IMR-90 (cell line): ENCODE measurements at regions not wholly inside any gene's neighbourhood (a gene's known extent, or its start where the extent isn't known, plus 50 kb on each side); places are given as distances from the start of the nearest gene placed in this dataset.

Experiments used
- ATAC-seq: fragments of 200-7000 bp; cut with Tn5 transposase; 2 replicates; pipeline ENCODE4 v1.9.1; 2020; ENCODE audit warnings: low read depth, mild to moderate bottlenecking, moderate library complexity
- BruUV-seq: library from RNA; stranded (reverse); fragments of 400-500 nt; replicated peaks from 2 replicates; lab custom pipeline; 2021; lab: Mats Ljungman, UMichigan
- CTCF ChIA-PET: fragments of 300-600 bp; formaldehyde crosslinking; extraction: SDS; loops from one replicate; lab custom pipeline; 2021; ENCODE audit warnings: antibody characterized with exemption; lab: Yijun Ruan, JAX
- POLR2A ChIA-PET: fragments of 300-600 bp; sonication (Branson Sonifier 250); formaldehyde crosslinking; loops from one replicate; lab custom pipeline; 2022; ENCODE audit warnings: antibody characterized with exemption; ENCODE audit not compliant: unreplicated experiment; lab: Charles Lee
- DNase-seq: peaks from one replicate; pipeline ENCODE4 v3.0.0; 2013
- H2AFZ ChIP-seq: replicated peaks from 2 replicates; pipeline ENCODE3; 2013; ENCODE audit warnings: low read length, mild to moderate bottlenecking; ENCODE audit not compliant: poor library complexity
- H2AK5ac ChIP-seq: 2 replicates; pipeline ENCODE4 v1.6.1; 2013; ENCODE audit warnings: low read depth, low read length, inconsistent platforms
- H2AK9ac ChIP-seq: replicated peaks from 2 replicates; pipeline ENCODE3; 2013; ENCODE audit warnings: mild to moderate bottlenecking, low read depth, low read length, moderate library complexity; ENCODE audit not compliant: poor library complexity
- H2BK120ac ChIP-seq: 2 replicates; pipeline ENCODE4 v1.6.1; 2013; ENCODE audit warnings: low read depth, low read length, inconsistent platforms
- H2BK15ac ChIP-seq: 3 replicates; pipeline ENCODE4 v1.6.1; 2013; ENCODE audit warnings: low read depth, low read length, inconsistent platforms
- H2BK20ac ChIP-seq: 2 replicates; pipeline ENCODE4 v1.6.1; 2013; ENCODE audit warnings: low read depth, mild to moderate bottlenecking, inconsistent platforms, low read length, moderate library complexity
- H2BK5ac ChIP-seq: 2 replicates; pipeline ENCODE4 v1.6.1; 2013; ENCODE audit warnings: mild to moderate bottlenecking, low read depth, low read length, inconsistent platforms; ENCODE audit not compliant: poor library complexity, severe bottlenecking
- H3K14ac ChIP-seq: replicated peaks from 2 replicates; pipeline ENCODE4 v1.6.1; 2013; ENCODE audit warnings: low read depth, low read length, inconsistent platforms
- H3K18ac ChIP-seq: 2 replicates; pipeline ENCODE4 v1.6.1; 2013; ENCODE audit warnings: low read depth, low read length, control low read depth
- H3K23ac ChIP-seq: 2 replicates; pipeline ENCODE4 v1.6.1; 2013; ENCODE audit warnings: low read depth, low read length, inconsistent platforms
- H3K27ac ChIP-seq: 2 replicates; pipeline ENCODE4 v1.5.1; 2013; ENCODE audit warnings: mild to moderate bottlenecking, control low read depth, low read length; ENCODE audit not compliant: insufficient read depth
- H3K27me3 ChIP-seq: 2 replicates; pipeline ENCODE4 v1.6.1; 2013; ENCODE audit warnings: low read length; ENCODE audit not compliant: control insufficient read depth, insufficient read depth
- H3K36me3 ChIP-seq: 2 replicates; pipeline ENCODE4 v1.6.1; 2013; ENCODE audit warnings: low read length, mixed read lengths; ENCODE audit not compliant: control insufficient read depth, insufficient read depth
- H3K4ac ChIP-seq: 2 replicates; pipeline ENCODE4 v1.6.1; 2013; ENCODE audit warnings: low read depth, low read length, inconsistent platforms
- H3K4me1 ChIP-seq: 2 replicates; pipeline ENCODE4 v1.6.1; 2013; ENCODE audit warnings: low read length, mixed read lengths; ENCODE audit not compliant: control insufficient read depth, insufficient read depth
- H3K4me2 ChIP-seq: 2 replicates; pipeline ENCODE4 v1.6.1; 2013; ENCODE audit warnings: low read depth, mild to moderate bottlenecking, control low read depth, low read length, moderate library complexity
- H3K4me3 ChIP-seq: 2 replicates; pipeline ENCODE4 v1.5.1; 2013; ENCODE audit warnings: low read depth, mild to moderate bottlenecking, control low read depth, low read length, moderate library complexity; ENCODE audit not compliant: insufficient read depth
- H3K56ac ChIP-seq: 2 replicates; pipeline ENCODE4 v1.6.1; 2013; ENCODE audit warnings: low read length, inconsistent platforms; ENCODE audit not compliant: insufficient read depth; ENCODE audit errors: extremely low read depth
- H3K79me1 ChIP-seq, 2 experiments: 2 replicates each; pipeline ENCODE4 v1.6.1; 2013; ENCODE audit warnings: low read length in 2 of 2, inconsistent platforms in 1 of 2, low read depth in 1 of 2
- H3K9ac ChIP-seq: 2 replicates; pipeline ENCODE4 v1.6.1; 2013; ENCODE audit warnings: low read depth, low read length, control low read depth
- H3K9me1 ChIP-seq: 2 replicates; pipeline ENCODE4 v1.6.1; 2013; ENCODE audit warnings: low read length, inconsistent platforms; ENCODE audit not compliant: insufficient read depth
- H3K9me3 ChIP-seq: 2 replicates; pipeline ENCODE4 v1.6.1; 2013; ENCODE audit warnings: low read length; ENCODE audit not compliant: control insufficient read depth, insufficient read depth
- H4K20me1 ChIP-seq: 2 replicates; pipeline ENCODE4 v1.6.1; 2013; ENCODE audit warnings: low read length, inconsistent platforms; ENCODE audit not compliant: insufficient read depth
- H4K5ac ChIP-seq: 2 replicates; pipeline ENCODE4 v1.6.1; 2013; ENCODE audit warnings: mild to moderate bottlenecking, low read depth, low read length, control low read depth
- H4K8ac ChIP-seq, 2 experiments: 2 replicates each; pipeline ENCODE4 v1.6.1; 2013; ENCODE audit warnings: low read depth in 2 of 2, low read length in 2 of 2, control low read depth in 1 of 2, inconsistent platforms in 1 of 2
- H4K91ac ChIP-seq: 2 replicates; pipeline ENCODE4 v1.6.1; 2013; ENCODE audit warnings: low read depth, low read length, inconsistent platforms; ENCODE audit not compliant: insufficient read depth
- BHLHE40 ChIP-seq: fragments of 150-350 bp; IDR thresholded peaks from 2 replicates; pipeline ENCODE4 v1.6.1; 2016; ENCODE audit warnings: mild to moderate bottlenecking, low read depth, low read length
- CEBPB ChIP-seq: IDR thresholded peaks from 2 replicates; pipeline ENCODE4 v1.6.1; 2012; ENCODE audit warnings: low read depth, low read length, improper control_type of control experiment
- CHD1 ChIP-seq: IDR thresholded peaks from 2 replicates; pipeline ENCODE4 v1.6.1; 2012; ENCODE audit warnings: low read depth, low read length, improper control_type of control experiment
- CTCF ChIP-seq: conservative IDR thresholded peaks from 2 replicates; pipeline ENCODE4 v1.5.1; 2012; ENCODE audit warnings: mild to moderate bottlenecking, low read depth, low read length, improper control_type of control experiment
- FOS ChIP-seq: fragments of 150-350 bp; IDR thresholded peaks from 2 replicates; pipeline ENCODE4 v1.6.1; 2016; ENCODE audit warnings: low read depth, low read length
- MAFK ChIP-seq: IDR thresholded peaks from 2 replicates; pipeline ENCODE4 v1.6.1; 2012; ENCODE audit warnings: low read depth, low read length, improper control_type of control experiment
- MXI1 ChIP-seq: IDR thresholded peaks from 2 replicates; pipeline ENCODE4 v1.6.1; 2012; ENCODE audit warnings: low read depth, mild to moderate bottlenecking, low read length, moderate library complexity, borderline replicate concordance
- NFE2L2 ChIP-seq: fragments of 150-350 bp; IDR thresholded peaks from 2 replicates; pipeline ENCODE4 v1.6.1; 2016; ENCODE audit warnings: low read depth, mild to moderate bottlenecking, low read length
- RAD21 ChIP-seq: IDR thresholded peaks from 2 replicates; pipeline ENCODE4 v1.6.1; 2012; ENCODE audit warnings: low read length, improper control_type of control experiment
- SMC3 ChIP-seq: fragments of 150-350 bp; IDR thresholded peaks from 2 replicates; pipeline ENCODE4 v1.6.1; 2016; ENCODE audit warnings: low read depth, mild to moderate bottlenecking, antibody characterized with exemption, low read length, moderate library complexity
- WGBS, 2 experiments: methylation state at CpG; one replicate each; pipeline versions ENCODE4 v1.1.5 to v1.1.7; 2013; ENCODE audit warnings: missing lambda C conversion rate in 2 of 2; ENCODE audit not compliant: insufficient read length in 1 of 2; ENCODE audit errors: extremely low coverage in 2 of 2; 5-methylcytosine and 5-hydroxymethylcytosine counted together
- dilution Hi-C: fragments of 300-500 bp; cut with HindIII; formaldehyde crosslinking; loops from one replicate; pipeline ENCODE4 v1.14.3; 2018; ENCODE audit warnings: low sequenced_read_pairs; ENCODE audit not compliant: unreplicated experiment
- in situ Hi-C: fragments of 300-500 bp; cut with MboI; formaldehyde crosslinking; loops from 3 replicates; pipeline ENCODE4 v1.14.3; 2019; ENCODE audit warnings: low sequenced_read_pairs, inconsistent platforms, mixed read lengths
- intact Hi-C: fragments of 100-400 bp; cut with micrococcal nuclease; formaldehyde crosslinking; loops from 2 replicates; pipeline ENCODE4 v1.10.0; 2022

GRCh38 chr7:128172151-128172550 lies 68.9 kb upstream of the LEP start:
- Histone ChIP-seq H3K27ac (no peak overlapping the region), H3K14ac (no peak overlapping the region), H4K5ac (no peak overlapping the region), H3K56ac (no peak overlapping the region), H2AK5ac (no peak overlapping the region), H4K91ac (no peak overlapping the region), H2AFZ (no peak overlapping the region), H3K4me3 (no peak overlapping the region), H2AK9ac (no peak overlapping the region), H3K4ac (no peak overlapping the region), H4K8ac (no peak overlapping the region), H3K9ac (no peak overlapping the region), H4K20me1 (no peaks in the 10 kb centered on the region), H3K9me1 (no peaks in the 10 kb centered on the region), H2BK5ac (no peak overlapping the region), H2BK120ac (no peak overlapping the region), H2BK15ac (no peak overlapping the region), H3K79me1 (no peaks in the 10 kb centered on the region), H3K18ac (no peak overlapping the region), H3K9me3 (no peaks in the 10 kb centered on the region), H3K27me3 (peaks cover 78% of the 10 kb centered on the region), H3K36me3 (no peaks in the 10 kb centered on the region), H3K4me1 (peaks cover under 1% of the 10 kb centered on the region; the same call in 1 of the 2 replicates), H3K4me2 (no peak overlapping the region), H3K23ac (no peak overlapping the region), H2BK20ac (no peak overlapping the region)
- WGBS, 2 experiments: 41% methylated on average over 2 of the region's 7 CpGs; no CpG with 5 or more reads in 1 of the 2 experiments
- DNase-seq (no peak), ATAC-seq (no peak)
- in situ Hi-C loops (no loop called here), dilution Hi-C loops (no loop called here), intact Hi-C loops (no loop called here)
- ChIA-PET CTCF (interaction anchor here (1.3 to 1.6 kb wide), 2 partner anchors 37 kb away, joined by 4 read pairs; no protein-coding TSS in a partner anchor), POLR2A (no interaction called here)
- no TSS peak for BruUV-seq
- TF ChIP-seq BHLHE40 (no peak), RAD21 (no peak), MAFK (no peak), CTCF (no peak), CHD1 (no peak), FOS (no peak), CEBPB (no peak), MXI1 (no peak), NFE2L2 (no peak), SMC3 (no peak)
